ENCODE measurements at regions not wholly inside any gene's neighbourhood (a gene's known extent, or its start where the extent isn't known, plus 50 kb on each side); places are given as distances from the start of the nearest gene placed in this dataset.

DNA sequence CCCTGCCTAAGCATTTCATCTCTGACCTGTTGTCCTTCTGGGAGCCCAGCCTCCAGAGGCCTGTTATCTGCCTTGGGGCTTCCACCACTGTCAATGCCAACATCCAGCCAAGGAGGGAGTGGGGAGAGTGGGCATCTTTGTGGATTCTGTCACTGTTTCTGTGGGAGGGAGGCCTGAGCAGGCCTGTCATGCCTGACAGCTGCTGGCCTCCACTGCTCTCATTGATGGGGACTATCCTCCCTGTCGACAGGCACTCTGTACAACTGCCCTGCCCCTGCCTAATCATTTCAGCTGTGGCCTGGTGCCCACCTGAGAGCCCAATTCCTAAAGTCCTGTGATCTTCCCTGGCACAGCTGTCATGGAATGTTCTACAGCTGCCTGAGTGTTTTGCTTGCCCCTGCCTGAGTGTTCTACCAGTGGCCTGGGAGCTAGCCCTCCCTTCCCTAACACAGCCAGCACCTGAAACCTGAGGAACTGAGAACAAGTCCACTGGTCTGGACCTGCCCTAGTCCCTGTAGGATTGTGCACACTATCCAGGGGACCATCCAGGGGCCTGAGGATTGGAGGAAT is 145.3 kb downstream of the FAM83B start:
- WGBS, 5 donors = 68 to 100% (median 75%) methylated on average over 1 of the region's 1 CpG
- intact Hi-C loops (cut with DNase I; ENCODE audit: low total_unique reads) = no loop called here
- no peak for DNase-seq

GRCh38 chr6:54992789-54993188 is 146.2 kb downstream of the FAM83B start:
- no peak for TF ChIP-seq EP300 (IDR thresholded peaks at IDR 0.05)
- peak in 1 of 7 experiments; percentile 18 for TF ChIP-seq CTCF (IDR thresholded peaks at IDR 0.05)
- peaks cover 0 to 17% (median 0%) of the 10 kb centered on the region in 4 donors for H3K9me3 ChIP-seq
- no peak for DNase-seq
- no peaks in the 10 kb centered on the region for H3K36me3 ChIP-seq
- peaks cover 0 to 4% (median 0%) of the 10 kb centered on the region in 4 donors for H3K4me1 ChIP-seq
- intact Hi-C loops (cut with DNase I; ENCODE audit: low total_unique reads) = no loop called here
- H3K27me3 ChIP-seq = no peaks in the 10 kb centered on the region
- no peak overlapping the region for H3K4me3 ChIP-seq
- no peak overlapping the region for H3K27ac ChIP-seq

More for the DNA sequence above, 145.3 kb downstream of the FAM83B start:
- Histone ChIP-seq H3K4me3 (no peak overlapping the region), H3K27ac (no peak overlapping the region), H3K9me3 (peaks cover 0 to 17% (median 0%) of the 10 kb centered on the region in 4 donors), H3K36me3 (no peaks in the 10 kb centered on the region), H3K27me3 (no peaks in the 10 kb centered on the region), H3K4me1 (peaks cover 0 to 4% (median 0%) of the 10 kb centered on the region in 4 donors)
- TF ChIP-seq EP300 (IDR thresholded peaks at IDR 0.05) = no peak
- TF ChIP-seq POLR2A (IDR thresholded peaks at IDR 0.05) = no peak
- no peak for TF ChIP-seq CTCF (IDR thresholded peaks at IDR 0.05)
- TF ChIP-seq POLR2AphosphoS5 (IDR thresholded peaks at IDR 0.05) = no peak

DNA sequence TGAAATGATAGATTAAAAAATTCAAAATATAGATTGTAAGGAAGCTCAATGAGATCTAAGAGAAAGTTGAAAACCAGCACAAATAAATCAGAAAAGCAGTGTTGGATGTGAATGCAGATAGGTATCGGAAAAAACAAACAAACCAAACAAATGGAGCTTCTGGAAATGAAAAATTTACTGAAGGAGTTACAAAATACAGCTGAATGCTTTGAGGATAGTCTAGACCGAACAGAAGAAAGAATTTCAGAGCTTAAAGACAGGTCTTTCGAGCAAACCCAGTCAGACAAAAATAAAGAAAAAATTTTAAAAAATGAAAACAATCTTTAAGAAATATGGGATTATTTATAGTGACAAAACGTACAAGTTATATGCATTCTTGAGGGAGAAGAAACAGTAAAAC is 146.7 kb downstream of the FAM83B start:
- Histone ChIP-seq H3K9me3 (peaks cover 0 to 17% (median 0%) of the 10 kb centered on the region in 4 donors), H3K27me3 (no peaks in the 10 kb centered on the region), H3K4me3 (no peak overlapping the region), H3K4me1 (peaks cover 0 to 4% (median 0%) of the 10 kb centered on the region in 4 donors), H3K36me3 (no peaks in the 10 kb centered on the region), H3K27ac (no peak overlapping the region)
- DNase-seq = no peak
- intact Hi-C loops (cut with DNase I; ENCODE audit: low total_unique reads) = no loop called here
- WGBS, 5 donors = 66 to 93% (median 87%) methylated on average over 4 of the region's 4 CpGs
- no peak for TF ChIP-seq CTCF (IDR thresholded peaks at IDR 0.05)
- no peak for TF ChIP-seq POLR2A (IDR thresholded peaks at IDR 0.05)
- no peak for TF ChIP-seq EP300 (IDR thresholded peaks at IDR 0.05)
- TF ChIP-seq POLR2AphosphoS5 (IDR thresholded peaks at IDR 0.05) = no peak

GRCh38 chr6:54993948-54994347 is 147.4 kb downstream of the FAM83B start:
- WGBS, 5 donors = 68 to 95% (median 92%) methylated on average over 2 of the region's 2 CpGs
- intact Hi-C loops (cut with DNase I; ENCODE audit: low total_unique reads) = no loop called here
- H3K27ac ChIP-seq = no peak overlapping the region
- peaks cover 0 to 17% (median 0%) of the 10 kb centered on the region in 4 donors for H3K9me3 ChIP-seq
- peaks cover 0 to 4% (median 0%) of the 10 kb centered on the region in 4 donors for H3K4me1 ChIP-seq
- no peak overlapping the region for H3K4me3 ChIP-seq
- DNase-seq = no peak
- H3K27me3 ChIP-seq = no peaks in the 10 kb centered on the region
- no peaks in the 10 kb centered on the region for H3K36me3 ChIP-seq
- TF ChIP-seq CTCF (IDR thresholded peaks at IDR 0.05) (no peak), EP300 (IDR thresholded peaks at IDR 0.05) (no peak), POLR2AphosphoS5 (IDR thresholded peaks at IDR 0.05) (no peak), POLR2A (IDR thresholded peaks at IDR 0.05) (no peak)
